ENCODE measurements at regions not wholly inside any gene's neighbourhood (a gene's known extent, or its start where the extent isn't known, plus 50 kb on each side); places are given as distances from the start of the nearest gene placed in this dataset.
"Not testable (repeated sequence)": the region's sequence is repeated elsewhere in the genome, so short reads cannot be mapped to it uniquely, and the experiment has no call there.

- ChIA-PET POLR2A (no interaction called here), CTCF (no interaction called here)
- no peak for DNase-seq (ENCODE audit: extremely low spot score)
- no peak for TF ChIP-seq CTCF (IDR thresholded peaks at IDR 0.05; ENCODE audit: control extremely low read depth, extremely low read depth, low read depth, missing control alignments)
These were observed 142.2 kb downstream of the NR2F2 start for GRCh38 chr15:96472681-96473080.

- CTCF ChIA-PET: no interaction called here
- no peak for TF ChIP-seq CTCF (IDR thresholded peaks at IDR 0.05; ENCODE audit: control extremely low read depth, extremely low read depth, low read depth, missing control alignments)
- POLR2A ChIA-PET: no interaction called here
These were observed 143.1 kb downstream of the NR2F2 start for GRCh38 chr15:96473556-96473955.

GRCh38 chr15:96474231-96474664 lies 143.7 kb downstream of the NR2F2 start:
- no peak for TF ChIP-seq CTCF (IDR thresholded peaks at IDR 0.05; ENCODE audit: control extremely low read depth, extremely low read depth, low read depth, missing control alignments)
- POLR2A ChIA-PET: no interaction called here
- CTCF ChIA-PET: no interaction called here
- DNase-seq (ENCODE audit: extremely low spot score): no peak

More at GRCh38 chr15:96473556-96473955, 143.1 kb downstream of the NR2F2 start:
- no peak for DNase-seq (ENCODE audit: extremely low spot score)

GRCh38 chr15:96477227-96477626 lies 146.7 kb downstream of the NR2F2 start:
- no peak for TF ChIP-seq CTCF (IDR thresholded peaks at IDR 0.05; ENCODE audit: control extremely low read depth, extremely low read depth, low read depth, missing control alignments)
- DNase-seq (ENCODE audit: extremely low spot score): no peak
- CTCF ChIA-PET: no interaction called here
- POLR2A ChIA-PET: no interaction called here

- DNase-seq (ENCODE audit: extremely low spot score); POLR2A ChIA-PET: not testable (repeated sequence)
These were observed 153.9 kb downstream of the NR2F2 start for GRCh38 chr15:96484412-96484811.

GRCh38 chr15:96484830-96485229 lies 154.3 kb downstream of the NR2F2 start:
- no peak for DNase-seq (ENCODE audit: extremely low spot score)
- ChIA-PET POLR2A (no interaction called here), CTCF (interaction anchor here (1.2 kb wide), 1 partner anchor 13 kb away, joined by 3 read pairs; no protein-coding TSS in a partner anchor)
- no peak for TF ChIP-seq CTCF (IDR thresholded peaks at IDR 0.05; ENCODE audit: control extremely low read depth, extremely low read depth, low read depth, missing control alignments)

More at GRCh38 chr15:96484412-96484811, 153.9 kb downstream of the NR2F2 start:
- CTCF ChIA-PET: interaction anchor here (1.2 kb wide), 1 partner anchor 14 kb away, joined by 3 read pairs; no protein-coding TSS in a partner anchor

- DNase-seq (ENCODE audit: extremely low spot score): no peak
- POLR2A ChIA-PET: no interaction called here
- TF ChIP-seq CTCF (IDR thresholded peaks at IDR 0.05; ENCODE audit: control extremely low read depth, extremely low read depth, low read depth, missing control alignments): no peak
- CTCF ChIA-PET: interaction anchor here (1.5 kb wide), 1 partner anchor 10 kb away, joined by 5 read pairs; no protein-coding TSS in a partner anchor
These were observed 156.7 kb downstream of the NR2F2 start for GRCh38 chr15:96487245-96487644.

- CTCF ChIA-PET: interaction anchor here (0.6 kb wide), 1 partner anchor 17 kb away, joined by 3 read pairs; no protein-coding TSS in a partner anchor
- POLR2A ChIA-PET; DNase-seq (ENCODE audit: extremely low spot score): not testable (repeated sequence)
These were observed 160.7 kb downstream of the NR2F2 start for GRCh38 chr15:96491066-96491699.

- POLR2A ChIA-PET: not testable (repeated sequence)
- CTCF ChIA-PET: interaction anchor here (0.6 kb wide), 1 partner anchor 16 kb away, joined by 3 read pairs; no protein-coding TSS in a partner anchor
These were observed 161.5 kb downstream of the NR2F2 start for GRCh38 chr15:96491700-96492644.

More at GRCh38 chr15:96491700-96492644, 161.5 kb downstream of the NR2F2 start:
- DNase-seq (ENCODE audit: extremely low spot score): not testable (repeated sequence)

All from GM10248 (cell line).